GM12864 (cell line): ENCODE measurements at regions not wholly inside any gene's neighbourhood (a gene's known extent, or its start where the extent isn't known, plus 50 kb on each side); places are given as distances from the start of the nearest gene placed in this dataset.

Experiments used
- DNase-seq: peaks from one replicate; pipeline ENCODE4 v3.0.0-alpha.2; 2011; ENCODE audit warnings: low read depth
- H3K4me3 ChIP-seq: 2 replicates; pipeline ENCODE4 v1.5.1; 2011; ENCODE audit warnings: mild to moderate bottlenecking, low read depth, low read length, control low read depth
- TF ChIP-seq, protein P1 (sequence below): IDR thresholded peaks from 2 replicates; pipeline ENCODE4 v1.5.1; 2011; ENCODE audit warnings: low read depth, mild to moderate bottlenecking, moderate library complexity, low read length, control low read depth, inconsistent platforms; ENCODE audit errors: missing control alignments

- no peak overlapping the region for H3K4me3 ChIP-seq
- no peak for DNase-seq
- TF ChIP-seq, protein P1, sequence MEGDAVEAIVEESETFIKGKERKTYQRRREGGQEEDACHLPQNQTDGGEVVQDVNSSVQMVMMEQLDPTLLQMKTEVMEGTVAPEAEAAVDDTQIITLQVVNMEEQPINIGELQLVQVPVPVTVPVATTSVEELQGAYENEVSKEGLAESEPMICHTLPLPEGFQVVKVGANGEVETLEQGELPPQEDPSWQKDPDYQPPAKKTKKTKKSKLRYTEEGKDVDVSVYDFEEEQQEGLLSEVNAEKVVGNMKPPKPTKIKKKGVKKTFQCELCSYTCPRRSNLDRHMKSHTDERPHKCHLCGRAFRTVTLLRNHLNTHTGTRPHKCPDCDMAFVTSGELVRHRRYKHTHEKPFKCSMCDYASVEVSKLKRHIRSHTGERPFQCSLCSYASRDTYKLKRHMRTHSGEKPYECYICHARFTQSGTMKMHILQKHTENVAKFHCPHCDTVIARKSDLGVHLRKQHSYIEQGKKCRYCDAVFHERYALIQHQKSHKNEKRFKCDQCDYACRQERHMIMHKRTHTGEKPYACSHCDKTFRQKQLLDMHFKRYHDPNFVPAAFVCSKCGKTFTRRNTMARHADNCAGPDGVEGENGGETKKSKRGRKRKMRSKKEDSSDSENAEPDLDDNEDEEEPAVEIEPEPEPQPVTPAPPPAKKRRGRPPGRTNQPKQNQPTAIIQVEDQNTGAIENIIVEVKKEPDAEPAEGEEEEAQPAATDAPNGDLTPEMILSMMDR = no peak
Measured at GRCh38 chr2:128925631-128926030, 607.0 kb upstream of the HS6ST1 start.

- H3K4me3 ChIP-seq = no peak overlapping the region
- no peak for DNase-seq
- TF ChIP-seq, protein P1 = no peak
Measured at GRCh38 chr2:128930101-128930500, 611.4 kb upstream of the HS6ST1 start.

- DNase-seq = no peak
- H3K4me3 ChIP-seq = no peak overlapping the region
- TF ChIP-seq, protein P1 = no peak
Measured at GRCh38 chr2:128940378-128940777, 621.7 kb upstream of the HS6ST1 start.

DNA sequence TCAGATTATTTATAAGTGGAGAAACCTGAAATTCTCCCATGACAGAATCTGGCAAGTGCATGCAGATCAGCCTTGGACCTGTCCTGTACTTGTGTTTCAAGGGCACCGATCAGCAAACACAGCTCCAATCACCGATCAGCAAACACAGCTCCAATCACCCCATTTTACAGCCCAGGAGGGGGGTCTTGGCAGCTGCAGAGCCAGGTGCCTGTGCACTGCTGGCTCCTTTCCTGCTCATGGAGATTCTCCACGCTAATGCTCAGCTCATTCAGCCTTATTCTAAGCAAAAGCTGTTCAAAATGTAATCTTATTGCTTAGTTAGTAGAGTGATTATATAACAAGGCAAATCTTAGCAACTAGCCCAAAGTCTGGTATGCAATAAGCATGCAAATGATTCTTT lies 623.1 kb upstream of the HS6ST1 start:
- TF ChIP-seq, protein P1 = no peak
- H3K4me3 ChIP-seq = no peak overlapping the region
- DNase-seq = no peak

DNA sequence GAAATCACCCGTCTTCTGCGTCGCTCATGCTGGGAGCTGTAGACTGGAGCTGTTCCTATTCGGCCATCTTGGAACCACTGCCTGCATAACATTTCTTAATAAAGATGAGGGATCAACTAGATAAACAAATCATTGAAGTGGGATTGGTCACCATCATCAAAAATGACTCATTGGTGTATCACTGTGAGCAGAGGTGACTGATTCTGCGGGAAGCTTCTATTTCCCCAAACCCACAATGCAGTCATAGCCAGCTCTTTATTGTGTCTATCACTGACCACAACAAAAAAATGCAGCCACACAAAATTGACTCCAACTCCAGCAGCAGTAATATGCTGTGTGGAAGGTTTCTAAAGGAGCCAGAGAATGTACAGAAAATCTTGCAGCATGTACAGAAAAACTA lies 630.7 kb upstream of the HS6ST1 start:
- TF ChIP-seq, protein P1 = no peak
- no peak overlapping the region for H3K4me3 ChIP-seq
- no peak for DNase-seq

DNA sequence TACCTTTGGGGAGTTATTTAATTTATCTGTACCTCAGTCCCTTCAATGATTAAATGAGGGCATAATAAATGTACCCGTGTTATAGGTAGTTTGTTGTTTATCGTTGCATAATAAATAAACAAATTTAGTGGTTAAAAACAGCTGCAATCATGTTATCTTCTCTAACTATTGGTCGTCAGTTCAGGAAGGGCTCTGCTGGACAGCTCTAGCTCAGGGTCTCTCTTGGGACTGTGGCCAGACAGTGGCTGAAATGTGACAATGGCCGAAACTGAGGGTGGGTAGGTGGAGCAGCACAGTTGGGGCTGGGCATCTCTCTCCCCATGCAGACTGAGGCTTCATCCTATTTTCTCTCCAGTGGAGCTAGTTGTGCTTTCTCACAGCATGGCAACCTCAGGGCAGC lies 632.1 kb upstream of the HS6ST1 start:
- no peak overlapping the region for H3K4me3 ChIP-seq
- TF ChIP-seq, protein P1 = no peak
- no peak for DNase-seq

DNA sequence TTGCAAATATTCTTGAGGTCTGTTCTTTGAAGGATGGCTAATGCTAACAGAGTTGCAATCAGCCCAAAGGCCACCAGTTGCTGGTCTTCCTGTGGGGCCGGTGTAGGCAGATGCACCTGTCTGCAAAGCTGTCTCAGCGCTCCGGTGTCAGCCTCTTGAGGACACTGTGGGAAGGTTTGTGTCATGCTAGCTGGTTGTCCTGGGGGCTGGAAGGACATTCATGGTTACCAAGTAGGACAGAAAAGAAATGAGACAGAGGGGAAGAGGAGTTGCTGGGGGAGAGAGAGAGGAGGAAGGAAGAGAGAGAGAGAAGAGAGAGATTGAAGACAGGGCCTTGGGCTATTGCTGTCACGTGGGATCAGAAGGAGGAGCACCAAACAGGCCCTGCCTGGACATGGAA lies 639.6 kb upstream of the HS6ST1 start:
- TF ChIP-seq, protein P1 = no peak
- no peak for DNase-seq

More for the DNA sequence above, 639.6 kb upstream of the HS6ST1 start:
- H3K4me3 ChIP-seq = no peak overlapping the region
